Activated T-cell treated with anti-CD3 and anti-CD28 coated beads, Interleukin-2, amount 50 U/mL, for 72 hours (primary cell): ENCODE measurements at regions not wholly inside any gene's neighbourhood (a gene's known extent, or its start where the extent isn't known, plus 50 kb on each side); places are given as distances from the start of the nearest gene placed in this dataset.

ENCODE experiments used
- ATAC-seq, 2 donors: fragments of 150-1000 bp; cut with Tn5 transposase; replicated peaks in 1 of 2; 2 replicates each; pipeline ENCODE4 v1.10.0; 2021; ENCODE audit warnings: moderate library complexity in 2 of 2, mild to moderate bottlenecking in 1 of 2
- DNase-seq, 2 donors: peaks; one replicate each; pipeline ENCODE4 v3.0.0; 2021 to 2022; ENCODE audit warnings: mixed read lengths in 1 of 2
- H3K27ac Mint-ChIP-seq: one replicate; pipeline ENCODE4 v1.8.0; 2022; ENCODE audit warnings: mild to moderate bottlenecking, moderate library complexity, mixed read lengths
- H3K27me3 Mint-ChIP-seq: one replicate; pipeline ENCODE4 v1.8.0; 2022; ENCODE audit warnings: low read depth, mixed read lengths
- H3K36me3 Mint-ChIP-seq, 2 donors: one replicate each; pipeline ENCODE4 v1.8.0; 2022; ENCODE audit warnings: mixed read lengths in 2 of 2, mild to moderate bottlenecking in 1 of 2; ENCODE audit not compliant: insufficient read depth in 2 of 2
- H3K4me1 Mint-ChIP-seq: one replicate; pipeline ENCODE4 v1.8.0; 2022; ENCODE audit warnings: low read depth, mixed read lengths
- H3K4me3 Mint-ChIP-seq, 2 donors: one replicate each; pipeline ENCODE4 v1.8.0; 2022; ENCODE audit warnings: mild to moderate bottlenecking in 2 of 2, mixed read lengths in 2 of 2, moderate library complexity in 2 of 2
- H3K9me3 Mint-ChIP-seq, 2 donors: one replicate each; pipeline ENCODE4 v1.8.0; 2022; ENCODE audit warnings: mixed read lengths in 2 of 2

- Mint-ChIP-seq H3K4me1 (no peaks in the 10 kb centered on the region), H3K36me3 (no peaks in the 10 kb centered on the region), H3K9me3 (no peaks in the 10 kb centered on the region), H3K4me3 (no peak overlapping the region), H3K27me3 (no peaks in the 10 kb centered on the region), H3K27ac (no peak overlapping the region)
- ATAC-seq (no peak), DNase-seq (no peak)
These were observed 254.8 kb downstream of the GLI2 start for GRCh38 chr2:120990451-120990871.

DNA sequence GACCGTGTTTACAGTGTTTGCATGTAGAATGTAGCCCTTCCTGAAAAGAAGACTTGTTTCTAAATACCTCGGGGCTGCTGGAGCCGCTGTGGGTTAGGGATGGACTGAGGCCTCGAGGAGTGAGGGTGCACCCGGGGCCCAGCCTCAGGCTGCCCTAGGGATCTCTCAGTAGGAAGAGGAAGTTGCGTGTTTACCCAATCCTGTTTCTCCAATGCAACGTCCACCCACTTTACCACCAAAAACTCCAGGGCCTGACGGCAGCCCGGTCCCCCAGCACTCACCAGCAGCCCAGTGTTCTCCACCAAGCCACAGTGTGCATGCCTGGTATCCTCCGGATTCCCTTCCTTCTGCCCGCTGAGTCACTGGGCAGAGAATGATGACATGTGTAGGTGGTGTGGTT lies 255.8 kb downstream of the GLI2 start:
- H3K36me3 Mint-ChIP-seq, result no peaks in the 10 kb centered on the region
- no peak for ATAC-seq
- H3K27ac Mint-ChIP-seq, result no peak overlapping the region

GRCh38 chr2:120992791-120993555 lies 257.3 kb downstream of the GLI2 start:
- Mint-ChIP-seq H3K27me3 (no peaks in the 10 kb centered on the region), H3K4me3 (no peak overlapping the region), H3K9me3 (peaks cover 0 to 2% of the 10 kb centered on the region in 2 donors), H3K36me3 (no peaks in the 10 kb centered on the region), H3K4me1 (no peaks in the 10 kb centered on the region), H3K27ac (no peak overlapping the region)
- DNase-seq (no peak), ATAC-seq (no peak)

More for the DNA sequence above, 255.8 kb downstream of the GLI2 start:
- H3K4me1 Mint-ChIP-seq, result no peaks in the 10 kb centered on the region
- no peaks in the 10 kb centered on the region for H3K27me3 Mint-ChIP-seq
- no peak for DNase-seq
- H3K9me3 Mint-ChIP-seq, result no peaks in the 10 kb centered on the region
- H3K4me3 Mint-ChIP-seq, result no peak overlapping the region

- Mint-ChIP-seq H3K36me3 (no peaks in the 10 kb centered on the region), H3K9me3 (peaks cover 0 to 2% of the 10 kb centered on the region in 2 donors), H3K4me1 (no peaks in the 10 kb centered on the region), H3K4me3 (no peak overlapping the region), H3K27me3 (no peaks in the 10 kb centered on the region), H3K27ac (no peak overlapping the region)
- DNase-seq (no peak), ATAC-seq (no peak)
These were observed 258.0 kb downstream of the GLI2 start for GRCh38 chr2:120993661-120994060.

- no peaks in the 10 kb centered on the region for H3K36me3 Mint-ChIP-seq
- ATAC-seq (no peak), DNase-seq (no peak)
- peaks cover 0 to 2% of the 10 kb centered on the region in 2 donors for H3K9me3 Mint-ChIP-seq
- H3K4me1 Mint-ChIP-seq, result no peaks in the 10 kb centered on the region
- H3K27ac Mint-ChIP-seq, result no peak overlapping the region
- no peak overlapping the region for H3K4me3 Mint-ChIP-seq
- H3K27me3 Mint-ChIP-seq, result no peaks in the 10 kb centered on the region
These were observed 258.8 kb downstream of the GLI2 start for GRCh38 chr2:120994301-120994995.

GRCh38 chr2:120995152-120995551 lies 259.5 kb downstream of the GLI2 start:
- peaks cover 0 to 2% of the 10 kb centered on the region in 2 donors for H3K9me3 Mint-ChIP-seq
- H3K36me3 Mint-ChIP-seq, result no peaks in the 10 kb centered on the region
- DNase-seq (no peak), ATAC-seq (no peak)
- H3K4me1 Mint-ChIP-seq, result no peaks in the 10 kb centered on the region
- no peak overlapping the region for H3K27ac Mint-ChIP-seq
- no peaks in the 10 kb centered on the region for H3K27me3 Mint-ChIP-seq
- no peak overlapping the region for H3K4me3 Mint-ChIP-seq

DNA sequence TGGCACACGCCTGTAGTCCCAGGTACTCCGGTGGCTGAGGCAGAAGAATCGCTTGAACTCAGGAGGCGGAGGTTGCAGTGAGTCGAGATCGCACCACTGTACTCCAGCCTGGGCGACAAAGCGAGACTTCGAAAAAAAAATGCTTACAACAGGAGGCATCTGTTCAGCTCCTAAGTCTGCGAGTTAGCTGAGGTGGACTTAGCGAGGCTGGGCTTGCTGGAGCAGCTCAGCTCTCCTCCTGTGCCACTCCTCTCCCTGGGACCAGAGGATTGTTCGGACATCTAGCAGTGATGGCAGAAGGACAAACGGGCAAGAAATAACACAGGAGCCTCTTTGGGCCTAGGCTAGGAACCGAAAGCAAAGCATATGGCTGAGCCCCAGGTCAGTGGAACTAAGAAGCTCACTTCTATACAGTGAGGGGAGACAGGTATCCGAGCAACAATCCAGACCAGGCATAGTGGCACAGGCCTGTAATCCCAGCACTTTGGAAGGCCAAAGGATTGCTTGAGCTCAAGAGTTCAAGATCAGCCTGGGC lies 260.1 kb downstream of the GLI2 start:
- Mint-ChIP-seq H3K9me3 (peaks cover 0 to 2% of the 10 kb centered on the region in 2 donors), H3K36me3 (no peaks in the 10 kb centered on the region), H3K27me3 (no peaks in the 10 kb centered on the region), H3K27ac (no peak overlapping the region), H3K4me1 (no peaks in the 10 kb centered on the region), H3K4me3 (no peak overlapping the region)
- DNase-seq (no peak), ATAC-seq (no peak)

GRCh38 chr2:120999377-121000097 lies 263.9 kb downstream of the GLI2 start:
- H3K9me3 Mint-ChIP-seq, result peaks cover 0 to 2% of the 10 kb centered on the region in 2 donors
- H3K4me3 Mint-ChIP-seq, result no peak overlapping the region
- DNase-seq, result no peak
- no peaks in the 10 kb centered on the region for H3K27me3 Mint-ChIP-seq
- H3K27ac Mint-ChIP-seq, result no peak overlapping the region
- H3K36me3 Mint-ChIP-seq, result no peaks in the 10 kb centered on the region
- no peak for ATAC-seq
- H3K4me1 Mint-ChIP-seq, result no peaks in the 10 kb centered on the region

DNA sequence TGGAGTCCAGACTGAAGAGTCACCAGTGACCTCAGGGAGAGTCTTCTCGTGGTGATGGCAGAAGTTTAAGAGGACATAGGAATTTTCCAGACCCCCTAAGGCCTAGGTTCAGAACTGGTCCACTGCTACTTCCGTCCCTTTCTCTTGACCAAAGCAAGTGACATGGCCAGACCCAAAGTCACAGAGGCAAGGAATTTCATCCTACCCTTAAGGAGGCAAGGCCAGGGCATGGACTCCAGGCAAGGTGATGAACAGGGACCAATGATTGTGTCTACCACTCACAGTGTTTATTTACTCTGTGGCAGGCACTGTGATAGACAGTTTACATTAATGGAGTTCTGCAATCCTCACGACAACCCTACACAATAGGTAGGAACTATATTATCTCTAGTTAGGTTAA lies 265.1 kb downstream of the GLI2 start:
- no peak for DNase-seq
- H3K36me3 Mint-ChIP-seq, result no peaks in the 10 kb centered on the region

DNA sequence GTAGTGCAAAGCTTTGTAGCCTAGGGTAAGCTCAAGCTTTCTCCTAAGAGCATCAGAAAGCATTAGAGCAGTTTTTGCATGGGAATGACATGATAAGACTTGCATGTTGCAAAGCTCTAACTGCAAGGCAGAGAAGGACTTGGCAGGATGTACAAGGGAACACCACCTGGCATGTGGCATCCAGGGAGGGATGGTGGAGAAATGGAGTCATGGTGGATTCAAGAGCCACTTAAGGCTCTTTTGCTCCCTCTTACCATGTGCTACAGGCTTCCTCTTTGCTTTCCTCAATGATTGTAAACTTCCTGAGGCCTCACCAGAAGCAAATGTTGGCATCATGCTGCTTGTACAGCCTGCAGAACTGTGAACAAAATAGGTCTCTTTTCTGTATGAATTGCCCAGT lies 266.0 kb downstream of the GLI2 start:
- no peak overlapping the region for H3K27ac Mint-ChIP-seq
- ATAC-seq (no peak), DNase-seq (no peak)
- no peaks in the 10 kb centered on the region for H3K4me1 Mint-ChIP-seq
- peaks cover 0 to 2% of the 10 kb centered on the region in 2 donors for H3K9me3 Mint-ChIP-seq
- H3K4me3 Mint-ChIP-seq, result no peak overlapping the region
- H3K27me3 Mint-ChIP-seq, result no peaks in the 10 kb centered on the region
- no peaks in the 10 kb centered on the region for H3K36me3 Mint-ChIP-seq

More for the DNA sequence above, 265.1 kb downstream of the GLI2 start:
- no peaks in the 10 kb centered on the region for H3K27me3 Mint-ChIP-seq
- no peak overlapping the region for H3K4me3 Mint-ChIP-seq
- no peak for ATAC-seq
- H3K4me1 Mint-ChIP-seq, result no peaks in the 10 kb centered on the region
- H3K9me3 Mint-ChIP-seq, result peaks cover 0 to 2% of the 10 kb centered on the region in 2 donors
- no peak overlapping the region for H3K27ac Mint-ChIP-seq

- H3K27ac Mint-ChIP-seq, result no peak overlapping the region
- ATAC-seq, result no peak
- no peak overlapping the region for H3K4me3 Mint-ChIP-seq
- H3K36me3 Mint-ChIP-seq, result no peaks in the 10 kb centered on the region
- DNase-seq, result no peak
- H3K9me3 Mint-ChIP-seq, result peaks cover 0 to under 1% of the 10 kb centered on the region in 2 donors
- no peaks in the 10 kb centered on the region for H3K4me1 Mint-ChIP-seq
- H3K27me3 Mint-ChIP-seq, result no peaks in the 10 kb centered on the region
These were observed 266.9 kb downstream of the GLI2 start for GRCh38 chr2:121002597-121002996.

GRCh38 chr2:121003391-121003790 lies 267.7 kb downstream of the GLI2 start:
- ATAC-seq, result no peak
- Mint-ChIP-seq H3K9me3 (no peaks in the 10 kb centered on the region), H3K27me3 (no peaks in the 10 kb centered on the region), H3K36me3 (no peaks in the 10 kb centered on the region), H3K27ac (no peak overlapping the region), H3K4me1 (no peaks in the 10 kb centered on the region), H3K4me3 (no peak overlapping the region)
- DNase-seq, result no peak

DNA sequence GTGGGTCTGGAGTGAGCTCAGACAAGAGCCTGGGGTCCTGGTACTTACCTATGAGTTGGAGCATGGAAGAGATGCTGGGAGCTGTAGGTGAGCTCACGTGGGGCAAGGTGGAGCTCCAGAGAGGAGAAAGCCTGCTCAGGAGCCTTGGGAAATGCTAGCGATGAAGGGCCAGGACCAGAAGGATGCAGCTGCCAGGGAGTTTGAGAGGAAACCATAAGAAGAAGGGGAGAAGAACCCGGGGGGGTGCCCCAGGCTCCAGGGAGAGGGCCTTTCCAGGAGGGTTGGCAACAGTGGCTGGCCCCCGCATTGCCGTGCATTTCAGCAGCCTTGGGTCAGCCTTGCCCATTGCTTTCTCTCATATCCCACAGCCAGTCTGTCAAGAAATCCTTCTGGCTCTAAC lies 268.7 kb downstream of the GLI2 start:
- peaks cover 0 to 3% of the 10 kb centered on the region in 2 donors for H3K9me3 Mint-ChIP-seq
- H3K27me3 Mint-ChIP-seq, result peaks cover 6% of the 10 kb centered on the region
- ATAC-seq (no peak), DNase-seq (no peak)
- no peaks in the 10 kb centered on the region for H3K4me1 Mint-ChIP-seq
- H3K27ac Mint-ChIP-seq, result no peak overlapping the region
- H3K4me3 Mint-ChIP-seq, result no peak overlapping the region
- H3K36me3 Mint-ChIP-seq, result no peaks in the 10 kb centered on the region
